HG03280 (cell line): ENCODE measurements at regions not wholly inside any gene's neighbourhood (a gene's known extent, or its start where the extent isn't known, plus 50 kb on each side); places are given as distances from the start of the nearest gene placed in this dataset.

Source experiments
- ATAC-seq: cut with Tn5 transposase; IDR thresholded peaks from one replicate; pipeline ENCODE4 v1.9.1; 2021; ENCODE audit warnings: mild to moderate bottlenecking, moderate library complexity; ENCODE audit not compliant: unreplicated experiment

GRCh38 chr16:85971902-85972638 lies 73.1 kb downstream of the IRF8 start:
- no peak for ATAC-seq

GRCh38 chr16:85974428-85975375 lies 75.7 kb downstream of the IRF8 start:
- no peak for ATAC-seq

GRCh38 chr16:85975451-85975981 lies 76.6 kb downstream of the IRF8 start:
- no peak for ATAC-seq

- no peak for ATAC-seq
Measured at GRCh38 chr16:85978291-85978775, 79.4 kb downstream of the IRF8 start.

GRCh38 chr16:85978976-85979375 lies 80.0 kb downstream of the IRF8 start:
- no peak for ATAC-seq

- ATAC-seq, result no peak
Measured at GRCh38 chr16:85979605-85980004, 80.6 kb downstream of the IRF8 start.

GRCh38 chr16:85980686-85981085 lies 81.7 kb downstream of the IRF8 start:
- ATAC-seq, result no peak

GRCh38 chr16:85981826-85982562 lies 83.0 kb downstream of the IRF8 start:
- no peak for ATAC-seq

- ATAC-seq, result no peak
Measured at GRCh38 chr16:85982563-85982939, 83.6 kb downstream of the IRF8 start.

DNA sequence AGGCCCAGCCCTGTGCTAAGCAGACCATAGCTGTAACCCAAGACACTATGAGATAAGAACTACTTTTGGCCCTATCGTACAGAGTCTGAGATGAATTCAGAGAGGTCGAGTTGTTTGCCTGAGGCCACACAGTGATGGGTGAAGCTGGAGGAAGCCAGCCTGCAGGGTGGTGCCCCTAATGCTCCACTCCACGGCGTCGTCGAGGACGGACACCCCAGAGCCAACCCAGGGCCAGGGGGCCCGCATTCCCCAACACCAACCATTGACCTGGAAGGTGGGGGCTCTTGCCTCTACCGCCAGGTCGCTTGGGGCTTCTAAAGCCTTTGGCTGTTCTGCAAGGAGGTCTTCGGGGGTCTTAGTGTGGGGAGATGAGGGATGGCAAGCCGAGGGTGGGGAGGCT lies 84.1 kb downstream of the IRF8 start:
- no peak for ATAC-seq

GRCh38 chr16:85983606-85984230 lies 84.8 kb downstream of the IRF8 start:
- ATAC-seq, result no peak

GRCh38 chr16:85984231-85984880 lies 85.4 kb downstream of the IRF8 start:
- ATAC-seq, result no peak

- no peak for ATAC-seq
Measured at GRCh38 chr16:85984947-85985451, 86.0 kb downstream of the IRF8 start.

- ATAC-seq, result no peak
Measured at GRCh38 chr16:85986931-85987749, 88.2 kb downstream of the IRF8 start.

DNA sequence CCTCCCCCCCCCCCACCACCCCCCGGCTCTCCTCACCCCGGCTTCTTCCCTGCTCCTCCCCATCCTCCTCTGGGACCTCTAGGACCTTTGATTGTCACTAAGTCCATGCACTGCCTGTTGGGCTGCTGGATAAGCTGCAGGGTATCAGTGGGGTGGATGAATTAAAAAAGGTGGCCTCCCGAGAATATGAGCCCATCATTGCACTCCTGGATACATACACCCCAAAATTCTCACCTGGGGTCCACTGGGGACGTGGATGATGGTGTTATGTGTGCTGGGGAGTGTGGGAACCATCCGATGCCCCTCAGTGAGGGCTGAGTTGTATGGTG lies 88.8 kb downstream of the IRF8 start:
- no peak for ATAC-seq

GRCh38 chr16:85988306-85988705 lies 89.3 kb downstream of the IRF8 start:
- ATAC-seq, result peak; percentile 10

GRCh38 chr16:85988723-85989313 lies 89.9 kb downstream of the IRF8 start:
- ATAC-seq, result peak; percentile 45

DNA sequence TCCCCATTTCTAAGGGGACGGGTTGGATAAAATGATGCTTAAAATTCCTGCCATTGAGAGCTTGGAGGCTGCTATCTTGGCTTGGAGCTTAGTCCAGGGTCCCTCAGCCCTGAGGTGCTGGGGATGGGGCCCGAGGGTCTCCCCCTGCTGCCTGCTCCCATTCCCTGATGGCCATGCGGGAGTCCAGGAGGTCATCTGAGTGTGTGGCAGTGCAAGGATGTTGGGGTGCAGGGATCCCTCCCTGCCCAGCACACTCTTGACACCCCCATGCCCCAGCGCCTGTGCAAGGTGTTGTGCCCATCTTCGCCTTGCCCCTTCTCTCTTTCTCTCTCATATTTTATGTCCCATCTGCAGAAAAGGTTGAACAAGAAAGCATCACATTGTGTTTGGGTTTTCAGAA lies 90.4 kb downstream of the IRF8 start:
- ATAC-seq, result no peak
